DMS53 treated with DMSO at 0.1 percent for 48 hours (cell line): ENCODE measurements at regions not wholly inside any gene's neighbourhood (a gene's known extent, or its start where the extent isn't known, plus 50 kb on each side); places are given as distances from the start of the nearest gene placed in this dataset.
"Not testable (repeated sequence)": the region's sequence is repeated elsewhere in the genome, so short reads cannot be mapped to it uniquely, and the experiment has no call there.

Source experiments
- DNase-seq: peaks from one replicate; lab custom pipeline; 2025; ENCODE audit not compliant: unreplicated experiment; lab: John Stamatoyannopoulos, UW

- DNase-seq, result no peak
These were observed 347.6 kb upstream of the SMIM21 start for GRCh38 chr18:75775121-75775520.

DNA sequence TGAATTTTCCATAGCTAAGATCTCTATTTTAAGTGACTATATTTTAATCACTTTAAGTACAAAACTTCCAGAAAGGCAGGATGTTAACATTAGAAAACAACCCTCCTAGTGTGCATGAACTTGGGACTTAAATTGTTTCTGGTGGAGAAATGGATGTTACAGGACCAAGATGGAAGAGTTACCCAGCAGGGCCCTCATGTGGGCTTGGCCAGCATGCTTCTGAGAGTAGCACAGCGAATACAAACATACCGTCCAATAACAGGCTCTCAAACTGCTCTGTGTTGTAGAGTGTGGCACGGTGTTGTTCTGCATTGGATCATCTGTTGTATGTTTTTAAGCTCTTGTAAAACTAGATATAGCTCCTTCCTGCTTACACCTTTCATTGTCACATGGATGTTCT, 346.1 kb upstream of the SMIM21 start:
- no peak for DNase-seq

DNA sequence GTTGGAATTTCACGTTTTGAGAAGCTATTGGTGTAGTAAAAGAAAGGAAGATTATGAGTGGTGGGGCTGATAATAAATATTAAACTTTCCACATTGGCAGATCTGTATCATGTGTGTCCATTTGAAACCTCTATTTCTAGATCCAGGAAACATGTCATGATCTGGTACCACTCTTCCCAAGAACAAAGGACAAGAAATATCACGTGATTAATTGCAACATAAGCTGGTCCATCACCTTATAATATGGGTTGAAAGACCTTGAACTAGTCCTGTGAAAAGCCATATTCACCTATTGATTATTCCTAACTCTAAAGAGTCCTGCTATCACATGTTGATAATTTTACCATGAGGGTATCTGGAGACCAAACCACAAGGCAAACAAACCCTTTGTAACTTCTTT, 335.3 kb upstream of the SMIM21 start:
- DNase-seq, result no peak

DNA sequence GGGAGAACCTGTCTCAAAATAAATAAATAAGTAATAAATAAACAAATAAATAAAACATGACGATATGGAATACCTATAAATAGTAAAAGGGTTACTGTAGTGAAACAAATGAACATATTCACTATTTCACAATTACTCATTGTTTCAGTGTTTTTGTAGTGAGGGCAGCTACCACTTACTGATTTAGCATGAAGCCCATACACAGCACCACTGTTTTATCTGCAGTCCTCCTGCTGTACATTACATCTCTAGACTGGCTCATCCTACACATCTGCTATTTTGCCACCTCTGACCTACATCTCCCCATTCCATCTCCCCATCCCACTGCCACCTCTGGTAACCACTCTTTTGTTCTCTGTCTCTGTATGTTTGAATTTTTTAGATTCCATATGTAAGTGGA, 332.7 kb upstream of the SMIM21 start:
- DNase-seq, result no peak

DNA sequence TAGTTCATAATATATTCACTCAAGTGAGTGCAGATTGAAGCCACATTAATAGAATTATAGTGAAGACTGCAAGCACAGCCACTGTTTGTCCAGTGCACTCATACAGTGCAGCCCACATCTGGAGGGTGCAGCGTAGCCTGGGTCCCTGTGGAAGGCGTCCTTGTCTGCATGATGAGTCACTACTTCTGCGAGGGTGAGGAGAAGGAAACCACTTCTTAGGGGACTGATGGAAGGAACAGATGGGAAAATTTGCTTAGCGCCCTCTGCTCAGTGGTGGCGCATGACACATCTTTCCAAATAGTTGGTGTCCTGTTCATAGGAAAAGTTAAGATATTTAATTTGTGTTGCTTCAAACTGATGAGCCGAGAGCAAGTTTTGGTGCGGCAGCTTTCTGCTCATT, 330.4 kb upstream of the SMIM21 start:
- DNase-seq, result no peak

- no peak for DNase-seq
These were observed 326.9 kb upstream of the SMIM21 start for GRCh38 chr18:75754433-75754832.

- no peak for DNase-seq
These were observed 326.2 kb upstream of the SMIM21 start for GRCh38 chr18:75753753-75754152.

DNA sequence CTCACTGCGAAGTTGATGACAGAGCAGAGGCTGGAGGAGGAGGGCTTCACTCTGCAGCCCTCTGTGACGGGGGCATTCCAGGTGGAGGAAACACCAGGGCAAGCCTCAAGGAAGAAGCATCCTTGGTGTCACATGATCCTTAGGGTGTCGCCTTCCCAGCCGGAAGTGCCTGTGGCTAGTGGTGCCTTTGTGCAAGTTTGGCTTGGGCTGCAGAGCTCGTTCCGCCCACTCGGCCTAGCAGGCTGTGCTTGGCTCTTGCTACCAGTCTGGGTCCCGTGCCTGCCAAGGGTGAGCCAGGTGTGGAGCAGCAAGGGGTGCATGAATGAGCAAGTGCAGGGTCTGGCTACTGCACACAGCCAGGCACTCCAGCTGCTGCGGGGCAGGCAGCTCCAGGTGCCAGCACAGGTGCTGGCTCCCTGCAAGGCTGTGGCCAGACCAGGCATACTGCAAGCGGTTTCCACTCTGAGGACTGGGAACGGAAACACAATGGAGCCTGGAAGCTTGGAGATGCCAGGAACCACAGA, 325.3 kb upstream of the SMIM21 start:
- no peak for DNase-seq

GRCh38 chr18:75745147-75745546, 317.6 kb upstream of the SMIM21 start:
- no peak for DNase-seq

DNA sequence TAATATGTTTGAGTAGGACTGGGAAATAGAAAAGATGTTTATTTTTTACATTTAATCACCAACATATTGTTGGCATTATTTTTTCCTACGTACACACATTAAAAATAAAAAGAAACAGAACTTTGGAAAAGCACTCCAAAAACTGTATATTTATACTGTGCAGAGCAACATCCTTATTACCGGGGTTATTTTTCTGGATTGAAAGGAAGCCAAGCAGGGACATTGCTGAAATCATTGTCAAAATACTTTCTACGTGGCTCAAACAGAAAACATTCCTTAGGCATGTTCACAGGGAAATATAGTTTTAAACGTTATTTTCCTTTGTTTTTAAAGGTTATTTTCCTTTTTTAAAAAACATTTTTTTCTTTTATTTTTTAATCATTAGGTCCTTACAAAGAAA, 315.0 kb upstream of the SMIM21 start:
- no peak for DNase-seq

GRCh38 chr18:75739682-75740081, 312.2 kb upstream of the SMIM21 start:
- DNase-seq, result no peak

GRCh38 chr18:75735291-75735690, 307.8 kb upstream of the SMIM21 start:
- no peak for DNase-seq

DNA sequence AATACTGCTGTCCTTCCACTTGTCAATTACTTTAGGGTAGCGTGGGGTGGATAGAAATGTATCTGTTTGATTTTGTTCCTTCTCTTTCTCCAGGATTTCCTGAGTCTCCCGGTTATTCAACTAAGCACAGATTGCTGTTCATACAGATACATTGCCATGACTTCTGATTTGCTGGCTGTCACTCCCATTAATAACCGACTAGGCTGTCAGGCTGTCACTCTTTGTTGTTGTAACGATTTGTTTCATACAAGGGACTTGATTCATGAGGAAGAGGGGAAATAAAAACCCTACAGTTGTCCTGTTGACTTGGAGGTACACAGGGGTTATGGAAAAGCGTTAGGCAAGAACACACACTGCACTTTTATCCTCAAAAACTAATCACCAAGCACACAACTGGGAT, 302.7 kb upstream of the SMIM21 start:
- no peak for DNase-seq

- no peak for DNase-seq
These were observed 301.1 kb upstream of the SMIM21 start for GRCh38 chr18:75728621-75729020.

DNA sequence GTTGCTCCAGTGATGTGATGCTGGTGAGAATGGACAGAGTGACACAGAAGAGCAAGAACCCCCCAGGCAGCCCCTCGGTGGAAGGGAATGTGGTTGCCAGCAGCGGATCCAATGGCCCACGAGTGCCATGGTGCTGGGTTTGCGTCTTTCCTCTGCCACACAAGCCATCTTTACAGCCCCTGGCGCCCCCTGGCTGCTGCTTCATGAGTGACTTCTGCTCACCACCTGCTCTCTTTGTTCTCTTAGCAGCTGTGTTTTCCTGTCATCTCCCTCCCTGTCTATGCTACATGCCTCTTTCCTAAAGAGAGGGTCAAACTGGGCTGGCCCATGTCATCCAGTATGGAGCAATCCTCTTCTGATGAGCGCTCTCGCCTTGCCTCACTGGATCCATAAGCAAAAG, 300.0 kb upstream of the SMIM21 start:
- DNase-seq, result no peak

GRCh38 chr18:75723521-75724340, 296.2 kb upstream of the SMIM21 start:
- DNase-seq, result no peak

DNA sequence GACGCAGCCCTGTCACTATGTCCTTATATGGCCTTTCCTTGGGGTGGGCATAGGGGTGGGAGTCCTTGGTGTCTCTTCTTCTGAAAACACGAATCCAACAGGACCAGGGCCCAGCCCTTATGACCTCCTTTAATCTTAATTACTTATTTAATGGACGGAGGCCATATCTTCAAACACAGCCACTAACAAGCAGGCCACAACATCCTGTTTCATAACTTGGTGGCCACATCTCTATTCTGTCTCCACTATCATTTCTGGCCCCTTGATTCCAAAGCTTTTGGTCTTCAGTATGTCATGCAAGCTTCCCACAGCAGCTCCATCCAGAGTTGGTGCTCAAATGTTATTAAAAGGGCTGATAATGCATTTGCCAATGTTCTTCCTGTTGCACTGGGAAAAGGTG, 287.3 kb upstream of the SMIM21 start:
- no peak for DNase-seq

DNA sequence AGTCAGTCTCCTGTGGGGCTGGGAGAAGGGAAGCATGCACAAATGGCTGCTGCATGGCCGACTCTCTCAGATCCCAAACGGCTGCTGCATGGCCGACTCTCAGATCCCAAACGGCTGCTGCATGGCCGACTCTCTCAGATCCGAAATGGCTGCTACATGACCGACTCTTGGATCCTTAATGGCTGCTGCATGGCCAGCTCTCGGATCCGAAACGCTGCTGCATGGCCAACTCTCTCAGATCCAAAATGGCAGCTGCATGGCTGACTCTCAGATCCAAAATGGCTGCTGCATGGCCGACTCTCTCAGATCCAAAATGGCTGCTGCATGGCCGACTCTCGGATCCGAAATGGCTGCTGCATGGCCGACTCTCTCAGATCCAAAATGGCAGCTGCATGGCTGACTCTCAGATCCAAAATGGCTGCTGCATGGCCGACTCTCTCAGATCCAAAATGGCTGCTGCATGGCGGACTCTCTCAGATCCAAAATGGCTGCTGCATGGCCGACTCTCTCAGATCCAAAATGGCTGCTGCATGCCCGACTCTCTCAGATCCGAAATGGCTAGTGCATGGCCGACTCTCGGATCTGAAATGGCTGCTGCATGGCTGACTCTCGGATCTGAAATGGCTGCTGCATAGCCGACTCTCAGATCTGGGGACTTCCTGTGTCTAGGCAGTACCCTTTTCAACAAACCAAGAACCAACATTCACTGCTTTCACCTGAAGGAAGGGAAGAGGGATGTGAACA, 284.8 kb upstream of the SMIM21 start:
- not testable (repeated sequence) for DNase-seq

GRCh38 chr18:75700561-75700960, 273.1 kb upstream of the SMIM21 start:
- DNase-seq, result no peak

- no peak for DNase-seq
These were observed 271.4 kb upstream of the SMIM21 start for GRCh38 chr18:75698861-75699260.

DNA sequence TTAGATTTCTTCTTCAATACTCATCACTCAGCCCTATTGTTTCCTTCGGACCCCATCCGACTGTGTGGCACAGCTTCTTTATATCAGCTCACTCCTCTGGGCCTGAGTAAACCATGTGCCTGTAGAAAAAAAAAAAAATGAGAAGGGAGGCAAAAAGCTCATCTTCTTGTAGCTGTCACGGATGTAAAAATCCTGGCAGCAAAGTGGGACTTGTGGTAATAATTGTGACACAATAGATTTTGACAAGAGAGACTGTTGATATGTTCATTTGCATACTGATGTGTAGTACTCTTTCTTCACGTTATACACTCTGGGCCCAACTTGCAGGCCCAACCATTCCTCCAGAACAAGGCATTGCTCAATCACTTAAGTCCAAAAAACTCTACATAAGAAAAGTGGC, 270.0 kb upstream of the SMIM21 start:
- DNase-seq, result no peak

DNA sequence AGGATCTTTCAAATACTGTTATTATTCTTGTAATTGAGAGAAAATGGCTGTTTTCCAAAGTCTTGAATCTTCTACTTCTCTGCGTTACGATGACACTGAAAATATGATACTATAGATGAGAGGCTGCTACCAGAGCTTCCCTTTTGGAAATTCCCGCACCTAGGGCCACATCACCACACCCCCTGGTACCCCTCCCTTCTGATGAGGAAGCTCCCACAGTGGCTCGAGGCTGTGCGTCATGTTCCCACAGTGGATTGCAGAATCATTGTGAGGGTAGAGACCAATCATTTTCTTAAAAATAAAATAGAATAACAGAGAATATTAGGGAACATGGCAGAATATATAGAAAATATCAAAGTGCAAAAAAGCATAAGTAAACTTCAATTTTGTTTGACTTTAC, 268.9 kb upstream of the SMIM21 start:
- DNase-seq, result no peak
